RCC 7860 (cell line): ENCODE measurements at regions not wholly inside any gene's neighbourhood (a gene's known extent, or its start where the extent isn't known, plus 50 kb on each side); places are given as distances from the start of the nearest gene placed in this dataset.
"Not testable (repeated sequence)": the region's sequence is repeated elsewhere in the genome, so short reads cannot be mapped to it uniquely, and the experiment has no call there.

Experiments used
- DNase-seq: peaks from one replicate; pipeline ENCODE4 v3.0.0-alpha.2; 2015; ENCODE audit warnings: low spot score
- FAIRE-seq: peaks from 2 replicates; lab custom pipeline; 2012; peaks lifted over from hg19 to GRCh38; lab: Jason Lieb, UNC

DNA sequence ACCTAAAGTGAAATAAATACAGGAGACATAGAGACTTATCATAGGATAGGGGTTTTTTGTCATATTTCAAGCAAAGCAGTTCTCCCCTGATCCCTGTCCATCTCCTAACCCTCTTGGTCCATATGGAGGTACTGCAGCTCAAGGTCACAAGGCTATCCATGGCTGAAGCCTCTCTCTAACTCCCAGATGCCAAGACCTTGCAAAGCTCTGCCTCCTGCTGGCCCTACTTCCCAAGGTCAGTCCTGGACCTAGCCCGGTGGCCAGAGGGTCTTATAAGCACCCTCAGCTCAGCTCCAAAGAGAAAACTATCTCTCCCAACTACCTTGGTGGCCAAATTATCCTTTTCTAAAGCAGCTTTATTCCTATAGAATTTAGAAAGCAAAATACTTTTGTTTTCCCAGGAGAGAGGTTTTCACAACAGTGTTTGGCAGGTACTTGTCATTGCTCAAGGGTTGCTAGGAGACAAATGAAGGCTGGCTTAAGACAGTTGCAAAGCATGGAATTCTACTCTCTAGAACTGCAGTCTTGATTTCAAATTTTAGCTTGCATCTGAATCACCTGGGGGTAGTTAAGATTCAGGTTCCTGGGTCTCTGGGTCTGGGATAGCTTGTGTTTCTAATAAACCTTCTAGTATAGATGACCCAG lies 121.5 kb downstream of the XCL2 start:
- no peak for FAIRE-seq
- DNase-seq: no peak

DNA sequence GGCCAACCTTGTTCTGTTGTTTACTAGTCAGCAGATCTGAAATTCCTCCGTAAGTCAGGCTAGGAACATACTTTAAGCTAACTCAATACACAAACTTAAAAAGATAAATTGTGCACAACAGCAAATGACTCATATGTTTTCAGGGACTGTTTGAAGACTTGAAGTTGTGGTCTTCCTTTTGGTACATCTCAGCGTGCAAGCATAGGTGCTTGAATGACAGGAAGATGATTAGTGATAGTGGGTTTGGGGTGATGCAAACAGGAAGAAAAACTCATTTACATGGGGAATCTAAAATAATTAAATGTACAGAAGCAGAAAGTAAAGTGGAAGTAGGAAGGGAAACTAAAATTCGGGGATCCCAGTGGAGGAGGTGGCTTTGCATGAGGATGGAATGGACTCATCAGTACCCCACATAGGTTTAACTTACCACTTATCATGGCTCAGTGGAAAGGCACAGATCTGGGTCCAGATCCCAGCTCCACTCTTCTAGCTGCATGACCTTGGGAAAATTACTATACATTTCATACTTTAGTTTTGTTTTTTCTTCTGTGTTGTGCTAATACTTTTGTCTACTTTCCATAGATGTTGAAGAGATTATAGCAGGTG lies 122.3 kb downstream of the XCL2 start:
- FAIRE-seq: no peak
- DNase-seq: no peak

DNA sequence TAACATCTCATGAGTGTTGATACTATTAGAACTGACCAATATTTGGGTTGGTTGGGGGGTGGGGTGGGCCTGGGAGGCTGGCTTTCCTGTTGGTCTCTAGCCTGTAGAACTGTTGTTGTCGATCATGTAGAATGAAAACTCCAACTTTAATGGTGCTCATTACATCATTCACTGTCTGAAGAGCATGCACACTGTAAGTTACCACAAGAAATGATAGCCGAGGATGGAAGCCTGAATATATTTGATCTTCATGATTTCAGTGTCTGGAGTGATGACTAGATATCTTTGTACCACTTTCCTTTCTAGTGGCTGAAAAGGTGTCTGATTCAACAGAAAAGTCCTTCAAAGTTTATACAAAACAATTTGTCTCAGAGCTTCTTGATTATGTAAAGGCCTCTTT lies 123.6 kb downstream of the XCL2 start:
- FAIRE-seq (no peak), DNase-seq (no peak)

DNA sequence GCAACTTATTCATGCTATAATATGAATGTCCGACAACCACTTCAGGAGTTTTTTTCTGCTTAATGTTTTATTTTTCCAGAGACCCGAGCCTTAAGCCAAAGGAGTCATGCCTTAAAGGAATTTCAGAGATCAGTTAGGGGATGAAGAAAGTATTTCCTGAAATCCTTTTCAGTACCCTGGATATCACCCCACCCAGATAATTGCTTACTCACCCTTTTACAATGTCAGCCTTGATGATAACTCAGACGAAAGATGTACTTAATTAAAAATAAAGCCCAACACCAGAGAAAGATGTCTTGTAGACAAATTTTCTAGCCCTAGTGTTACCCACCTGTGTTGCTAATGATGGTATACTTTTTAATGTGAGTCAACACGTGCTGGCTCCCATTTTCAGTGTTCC lies 124.1 kb downstream of the XCL2 start:
- FAIRE-seq: no peak

DNA sequence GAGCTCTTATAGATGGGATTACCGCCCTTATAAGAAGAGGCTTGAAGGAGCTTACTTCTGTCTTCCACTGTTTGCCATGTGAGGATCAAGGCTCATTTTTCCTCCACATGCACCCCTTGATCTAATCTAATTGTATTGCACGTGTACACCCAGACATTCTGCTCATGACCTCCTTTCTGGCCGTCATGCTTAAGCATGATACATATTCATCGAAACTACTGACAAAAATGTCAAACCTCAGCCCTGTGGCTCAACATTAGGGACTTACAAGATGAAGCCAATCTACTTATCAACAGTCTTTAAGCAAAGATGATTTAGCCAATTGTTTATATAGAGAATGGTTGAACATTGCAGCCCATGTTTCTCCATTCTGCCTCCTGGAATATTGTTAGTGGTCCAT lies 127.6 kb downstream of the XCL2 start:
- DNase-seq (no peak), FAIRE-seq (no peak)

More for the DNA sequence above, 124.1 kb downstream of the XCL2 start:
- DNase-seq: no peak

DNA sequence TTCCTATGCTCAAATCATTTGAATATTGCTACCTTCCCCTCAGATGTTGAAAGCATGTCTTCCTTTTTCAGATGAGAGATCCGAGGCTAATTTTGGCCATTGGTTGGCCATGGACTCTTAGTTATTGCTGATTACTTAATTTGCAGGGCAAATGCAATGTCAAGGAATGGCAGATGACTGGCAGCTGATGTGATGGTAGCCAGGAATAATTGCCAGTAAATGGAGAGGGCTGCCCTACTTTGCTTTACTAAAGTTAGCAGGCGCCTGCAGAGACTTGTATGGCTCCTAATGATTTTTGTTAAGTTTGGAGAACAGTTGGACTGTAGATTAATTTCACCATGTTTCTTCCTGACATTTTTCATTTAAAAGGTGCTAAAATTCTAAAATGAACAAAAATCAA lies 128.9 kb downstream of the XCL2 start:
- DNase-seq (no peak), FAIRE-seq (no peak)

DNA sequence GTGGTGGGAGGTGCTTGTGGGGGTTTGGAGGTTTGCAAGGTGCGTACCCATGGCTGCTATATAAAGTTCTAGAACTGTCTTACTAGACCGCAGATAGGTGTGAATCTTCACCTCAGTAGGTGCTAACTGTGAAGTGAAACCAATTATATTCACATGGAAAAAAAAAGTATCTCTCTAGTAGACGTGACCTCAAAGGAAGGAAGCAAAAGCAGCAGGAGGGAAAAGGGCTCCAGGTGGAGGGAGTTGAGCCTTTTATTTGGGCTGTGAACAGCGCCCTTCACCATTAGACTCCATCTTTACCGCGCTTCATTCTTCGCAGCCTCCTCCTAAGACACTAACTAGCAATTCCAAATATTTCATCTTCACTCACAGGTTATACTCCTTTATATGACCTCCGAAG lies 129.8 kb downstream of the TBX19 start:
- FAIRE-seq (no peak), DNase-seq (no peak)

DNA sequence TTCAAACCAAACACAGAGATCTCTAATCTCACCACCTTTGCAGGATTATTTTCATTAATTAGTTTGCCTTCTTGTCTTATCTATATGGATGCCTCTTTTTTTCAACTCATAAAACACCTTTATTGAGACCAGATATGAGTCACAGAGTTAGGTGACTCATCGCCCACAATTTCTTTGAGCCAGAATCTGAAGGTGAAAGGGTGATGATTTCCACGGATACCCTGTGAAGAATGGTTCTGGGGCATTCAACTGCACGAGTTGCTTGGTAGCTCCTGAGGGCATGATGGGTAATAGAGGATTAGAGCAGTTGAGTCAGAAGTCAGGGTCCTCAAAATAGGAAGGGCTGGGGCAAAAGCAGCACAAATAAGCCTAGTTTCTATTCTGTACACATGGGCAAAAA lies 128.2 kb downstream of the TBX19 start:
- DNase-seq (peak; percentile 77), FAIRE-seq (peak; percentile 98)

DNA sequence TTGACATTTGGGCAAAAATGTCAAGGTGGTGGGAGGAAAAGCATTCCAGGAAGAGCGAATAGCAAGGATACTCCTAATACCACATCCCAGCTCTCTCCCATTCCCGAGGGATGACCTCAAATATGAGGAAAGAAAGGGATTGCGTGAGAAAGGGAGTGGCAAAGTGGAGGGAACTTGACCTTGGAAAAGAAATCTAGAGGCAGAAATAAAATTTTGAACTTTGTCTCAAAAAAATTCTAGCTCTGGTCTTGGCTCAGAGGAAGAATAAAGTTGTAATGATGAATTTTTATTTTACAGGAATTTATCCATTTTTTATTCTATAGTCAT lies 127.8 kb downstream of the TBX19 start:
- DNase-seq (peak; percentile 30), FAIRE-seq (no peak)

DNA sequence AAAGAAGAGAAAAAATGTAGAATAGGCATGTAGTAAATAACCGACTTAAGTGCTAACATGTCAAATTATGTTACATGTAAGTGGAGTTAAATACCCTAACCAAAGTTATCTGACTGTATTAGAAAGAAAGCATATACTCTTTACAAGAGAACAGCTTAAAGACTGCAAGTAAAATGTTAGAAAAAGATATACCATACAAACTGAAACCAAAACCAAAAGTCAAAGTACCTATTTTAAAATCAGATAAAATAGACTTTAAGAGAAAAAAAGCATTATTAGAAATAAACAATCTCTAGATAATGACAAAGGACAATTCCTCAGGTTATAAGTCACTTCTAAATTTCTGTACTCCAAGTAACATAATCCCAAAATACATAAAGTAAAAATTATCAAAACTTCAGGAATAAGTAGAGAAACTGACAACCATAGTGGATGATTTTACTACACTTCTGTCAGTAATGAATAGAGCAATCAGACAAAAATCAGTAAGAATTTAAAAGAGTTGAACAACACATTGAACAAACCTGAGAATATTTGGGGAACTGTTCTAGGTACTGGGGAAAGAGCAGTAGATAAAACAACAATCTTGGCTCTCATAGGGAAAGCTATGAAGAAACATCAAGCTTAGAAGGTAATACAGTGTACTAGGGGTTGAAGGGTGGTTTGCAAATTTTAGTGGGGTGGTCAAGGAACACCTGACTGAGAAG lies 127.3 kb downstream of the TBX19 start:
- FAIRE-seq: peak; percentile 48
- DNase-seq: no peak

DNA sequence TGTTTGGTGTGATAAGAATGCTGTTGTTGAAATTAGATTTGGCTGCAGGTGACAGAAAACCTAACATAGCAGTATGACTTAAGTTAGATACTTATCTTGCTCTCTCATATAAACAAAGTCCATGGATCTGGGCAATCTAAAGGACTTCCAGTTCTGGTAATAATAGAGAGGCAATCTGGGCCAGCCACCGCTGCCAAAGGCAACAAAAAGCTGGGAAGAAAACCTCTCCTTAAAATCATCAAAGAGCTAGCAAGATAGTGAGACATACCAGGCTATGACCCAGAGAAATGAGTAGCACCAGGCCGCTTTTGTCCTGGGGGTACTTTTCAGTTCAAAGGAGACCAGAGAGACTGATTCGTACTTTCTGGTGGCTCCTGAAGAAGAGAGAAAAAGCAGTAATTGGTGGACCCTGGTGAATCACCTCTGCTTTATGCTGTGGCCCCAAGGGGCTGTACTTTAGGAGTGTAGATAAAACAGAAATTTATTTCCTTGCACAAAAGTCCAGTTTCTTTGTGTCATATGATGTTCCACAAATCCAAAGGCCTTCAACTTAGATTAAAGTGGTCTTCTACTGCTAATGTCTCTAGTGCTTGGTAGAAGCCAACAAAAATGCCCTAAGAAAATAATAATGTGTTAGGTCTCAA lies 125.4 kb downstream of the TBX19 start:
- no peak for FAIRE-seq
- no peak for DNase-seq

DNA sequence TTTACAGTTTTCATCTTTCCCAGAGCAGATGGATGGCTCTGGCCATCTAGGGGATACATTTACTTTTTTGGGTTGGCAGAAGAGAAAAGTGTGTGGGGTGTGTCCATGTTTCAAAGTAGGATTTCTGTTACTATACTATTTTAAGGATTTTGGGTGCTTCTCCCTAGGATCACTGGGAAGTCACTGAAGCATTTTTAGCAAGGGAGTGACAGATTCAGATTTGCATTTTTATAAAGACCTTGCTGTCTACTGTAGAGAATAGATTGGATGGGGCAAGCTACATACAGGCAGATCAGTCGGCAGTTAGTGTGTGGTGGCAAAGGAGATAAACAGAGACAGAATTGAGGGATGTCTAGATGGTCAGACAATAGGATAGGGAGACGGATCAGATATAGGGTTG lies 122.5 kb downstream of the TBX19 start:
- FAIRE-seq (no peak), DNase-seq (no peak)

DNA sequence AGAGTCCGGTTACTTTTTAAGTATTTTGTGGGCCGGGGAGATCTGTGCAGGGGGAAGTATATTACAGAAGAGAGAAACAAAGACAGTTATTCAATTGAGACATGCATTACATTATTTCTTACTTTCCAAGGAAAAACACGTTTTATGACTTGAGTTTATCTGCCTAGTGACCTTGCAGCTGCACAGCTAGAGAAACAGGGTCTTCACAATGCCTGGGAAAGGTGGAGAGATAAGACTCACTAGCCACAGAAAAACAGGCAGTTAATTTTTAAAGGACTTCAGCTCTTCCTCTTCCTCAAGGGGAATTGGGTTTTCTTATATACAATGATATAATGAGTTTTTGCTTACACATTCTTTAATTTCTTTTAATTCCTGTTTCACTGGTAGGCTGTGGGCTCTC lies 121.8 kb downstream of the TBX19 start:
- DNase-seq, FAIRE-seq: not testable (repeated sequence)

DNA sequence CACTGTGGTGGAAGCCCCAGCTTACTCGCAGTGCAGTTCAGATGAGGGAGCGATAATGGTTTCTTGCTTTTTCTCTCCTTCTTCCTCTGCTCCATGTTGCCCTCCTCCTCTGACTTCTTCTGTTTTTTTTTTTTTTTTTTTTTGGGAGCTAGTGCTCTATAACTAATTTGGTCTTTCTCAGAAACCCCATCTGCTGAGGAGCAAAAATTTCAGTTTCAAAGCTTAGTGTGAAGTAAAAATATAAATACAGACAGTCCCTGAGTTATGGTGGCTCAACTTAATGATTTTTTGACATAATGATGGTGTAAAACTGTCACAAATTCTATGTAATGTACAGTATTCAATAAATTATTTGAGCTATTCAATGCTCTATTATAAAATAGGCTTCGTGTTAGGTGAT lies 120.7 kb downstream of the TBX19 start:
- DNase-seq (no peak), FAIRE-seq (no peak)

DNA sequence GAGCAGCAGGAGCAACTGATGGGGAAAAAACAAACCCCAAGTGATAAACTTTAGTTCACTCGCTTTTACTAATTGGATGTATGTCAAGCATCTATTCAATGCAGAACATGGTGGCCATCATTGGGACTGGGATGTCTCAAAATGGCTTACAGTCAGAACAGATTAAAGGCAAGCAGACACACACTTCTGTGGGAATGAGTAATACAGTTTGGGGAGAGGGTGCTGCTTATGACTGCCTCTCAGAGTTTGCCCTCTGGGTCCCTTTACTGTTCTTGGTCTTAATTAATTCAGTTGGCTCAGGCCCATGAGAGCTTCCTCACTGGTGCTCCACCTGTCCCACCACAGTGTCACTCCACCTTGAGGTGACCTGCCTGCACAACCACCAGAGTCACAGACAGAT lies 119.5 kb downstream of the TBX19 start:
- FAIRE-seq (no peak), DNase-seq (no peak)

DNA sequence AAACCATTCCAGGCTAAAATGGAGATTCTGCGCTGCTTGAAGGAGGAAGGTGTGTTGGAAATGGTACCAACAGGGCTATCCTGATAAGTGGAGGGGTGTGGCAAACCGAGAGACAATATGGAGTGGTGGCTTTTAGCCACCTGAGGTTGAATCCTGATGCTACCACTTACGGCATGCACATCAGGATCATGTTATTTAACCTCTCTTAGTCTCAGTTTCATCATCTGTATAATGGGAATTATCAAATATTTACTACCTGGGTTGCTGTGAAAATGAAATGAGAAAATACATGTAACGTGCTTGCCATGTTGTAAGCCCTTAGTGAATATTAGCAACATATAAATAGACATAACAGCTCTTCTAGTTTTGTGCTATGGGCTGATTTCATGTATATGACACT lies 117.1 kb downstream of the TBX19 start:
- FAIRE-seq (no peak), DNase-seq (no peak)

DNA sequence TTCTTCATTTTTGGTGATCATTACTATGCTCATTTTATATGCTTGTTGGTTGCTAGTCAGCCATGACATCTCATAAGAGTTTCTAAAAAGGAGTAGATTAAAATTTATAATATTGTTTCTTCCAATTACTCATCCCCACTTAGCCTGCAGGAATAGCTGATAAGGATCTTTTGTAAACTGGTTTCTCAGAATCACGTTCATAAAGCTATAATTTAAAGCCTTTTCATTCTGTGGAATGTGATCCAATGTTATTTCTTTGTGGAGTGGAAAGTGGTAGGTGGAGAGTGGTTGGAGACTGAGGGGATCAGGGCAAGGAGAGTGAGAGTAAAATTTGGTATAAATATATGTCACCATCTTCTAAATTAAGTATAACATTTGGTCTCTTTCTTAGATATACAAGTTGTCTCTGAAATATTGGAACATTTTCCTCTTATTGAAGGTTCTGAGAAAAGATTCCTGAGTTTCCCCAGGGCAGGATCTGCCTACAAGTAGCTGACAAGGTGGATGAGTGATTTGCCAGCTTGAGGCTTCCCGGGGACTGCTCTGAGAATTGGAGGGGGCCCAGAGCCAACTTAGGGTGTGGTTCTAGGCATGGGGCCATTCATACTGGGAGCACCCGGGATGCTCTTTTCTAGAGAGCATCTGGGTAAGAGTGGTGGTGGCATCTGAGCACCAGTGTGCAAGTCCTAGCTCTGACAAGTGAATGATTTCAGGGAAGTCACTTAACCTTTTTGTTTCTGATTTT lies 116.4 kb downstream of the TBX19 start:
- FAIRE-seq: no peak
- DNase-seq: no peak

DNA sequence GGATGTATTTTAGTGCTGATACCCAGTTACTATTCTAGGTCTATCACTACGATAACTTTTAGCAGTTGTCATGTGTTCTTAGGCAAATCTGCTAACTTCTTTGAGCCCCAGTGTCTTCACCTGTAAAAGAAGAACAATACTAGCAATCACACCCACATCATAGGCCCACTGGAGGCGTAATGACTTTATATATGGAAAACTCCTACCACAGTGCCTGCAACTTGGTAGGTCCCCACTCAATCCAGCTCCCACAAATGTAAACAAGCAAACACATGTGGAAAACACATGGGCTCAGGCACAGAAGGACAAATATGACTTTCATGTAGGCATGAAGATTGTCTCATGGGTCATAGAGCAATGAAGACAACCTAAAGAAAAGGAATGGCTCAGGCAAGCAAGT lies 115.8 kb downstream of the TBX19 start:
- FAIRE-seq (no peak), DNase-seq (no peak)

DNA sequence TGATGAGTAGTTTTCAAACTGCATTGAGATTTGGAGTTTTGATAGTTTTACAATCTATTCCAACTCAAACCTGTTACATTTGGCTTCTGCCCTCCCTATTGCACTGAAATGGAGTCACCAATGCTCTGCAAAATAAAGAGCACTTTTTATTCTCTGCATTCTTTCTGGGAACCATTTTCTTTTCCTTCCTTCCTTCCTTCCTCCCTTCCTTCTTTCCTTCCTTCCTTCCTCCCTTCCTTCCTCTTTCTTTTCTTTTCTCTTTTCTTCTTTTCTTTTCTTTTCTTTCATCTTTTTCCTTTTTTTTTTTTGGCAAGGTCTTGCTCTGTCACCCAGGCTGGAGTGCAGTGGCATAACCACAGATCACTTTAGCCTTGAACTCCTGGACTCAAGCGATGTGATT lies 114.2 kb downstream of the TBX19 start:
- DNase-seq: no peak
- no peak for FAIRE-seq

DNA sequence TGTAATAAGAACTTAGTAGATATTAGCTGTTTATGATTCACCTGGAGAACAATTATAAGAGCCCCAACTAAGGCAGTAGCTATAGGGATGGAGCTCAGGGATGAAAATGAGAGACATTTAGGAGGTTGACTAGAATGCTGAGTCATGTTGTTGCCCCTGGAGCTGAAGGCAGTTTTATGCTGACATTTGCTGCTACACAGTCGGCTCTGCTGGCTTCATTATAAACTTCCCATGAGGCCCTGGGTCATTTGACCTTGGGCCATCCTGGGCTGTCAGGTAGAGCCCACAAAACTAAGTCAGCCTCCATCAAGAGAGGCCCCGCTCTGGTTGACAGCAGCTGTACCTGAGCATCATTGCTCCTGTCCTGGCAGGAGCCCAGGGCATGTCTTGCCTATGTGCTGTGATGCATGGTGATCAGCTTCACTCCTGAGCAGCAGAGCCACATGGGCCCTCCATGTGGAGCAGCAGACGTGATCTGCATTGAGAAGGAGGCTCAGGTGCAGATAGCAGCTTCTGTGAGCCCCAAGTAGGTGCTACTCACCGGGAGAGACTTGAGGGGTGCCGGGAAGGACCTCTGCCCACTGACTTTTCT lies 112.4 kb downstream of the TBX19 start:
- no peak for DNase-seq
- no peak for FAIRE-seq
